ENCODE measurements at regions not wholly inside any gene's neighbourhood (a gene's known extent, or its start where the extent isn't known, plus 50 kb on each side); places are given as distances from the start of the nearest gene placed in this dataset.

GRCh38 chr12:125996443-125996842 lies 931.2 kb downstream of the AACS start:
- TF ChIP-seq, protein P1, sequence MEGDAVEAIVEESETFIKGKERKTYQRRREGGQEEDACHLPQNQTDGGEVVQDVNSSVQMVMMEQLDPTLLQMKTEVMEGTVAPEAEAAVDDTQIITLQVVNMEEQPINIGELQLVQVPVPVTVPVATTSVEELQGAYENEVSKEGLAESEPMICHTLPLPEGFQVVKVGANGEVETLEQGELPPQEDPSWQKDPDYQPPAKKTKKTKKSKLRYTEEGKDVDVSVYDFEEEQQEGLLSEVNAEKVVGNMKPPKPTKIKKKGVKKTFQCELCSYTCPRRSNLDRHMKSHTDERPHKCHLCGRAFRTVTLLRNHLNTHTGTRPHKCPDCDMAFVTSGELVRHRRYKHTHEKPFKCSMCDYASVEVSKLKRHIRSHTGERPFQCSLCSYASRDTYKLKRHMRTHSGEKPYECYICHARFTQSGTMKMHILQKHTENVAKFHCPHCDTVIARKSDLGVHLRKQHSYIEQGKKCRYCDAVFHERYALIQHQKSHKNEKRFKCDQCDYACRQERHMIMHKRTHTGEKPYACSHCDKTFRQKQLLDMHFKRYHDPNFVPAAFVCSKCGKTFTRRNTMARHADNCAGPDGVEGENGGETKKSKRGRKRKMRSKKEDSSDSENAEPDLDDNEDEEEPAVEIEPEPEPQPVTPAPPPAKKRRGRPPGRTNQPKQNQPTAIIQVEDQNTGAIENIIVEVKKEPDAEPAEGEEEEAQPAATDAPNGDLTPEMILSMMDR (IDR thresholded peaks at IDR 0.05), result no peak
- H3K27ac ChIP-seq, result no peak overlapping the region
- H3K4me1 ChIP-seq, result no peaks in the 10 kb centered on the region
- no peaks in the 10 kb centered on the region for H3K36me3 ChIP-seq
- DNase-seq, result no peak
- intact Hi-C loops (cut with DNase I), result no loop called here
- ATAC-seq, result no peak
- no peak overlapping the region for H3K4me3 ChIP-seq
- H3K9me3 ChIP-seq, result no peaks in the 10 kb centered on the region
- no peaks in the 10 kb centered on the region for H3K27me3 ChIP-seq

GRCh38 chr12:125999628-126000027 lies 934.4 kb downstream of the AACS start:
- DNase-seq (no peak), ATAC-seq (no peak)
- H3K9me3 ChIP-seq, result no peaks in the 10 kb centered on the region
- H3K4me1 ChIP-seq, result no peaks in the 10 kb centered on the region
- H3K27ac ChIP-seq, result no peak overlapping the region
- no peaks in the 10 kb centered on the region for H3K36me3 ChIP-seq
- H3K27me3 ChIP-seq, result no peaks in the 10 kb centered on the region
- intact Hi-C loops (cut with DNase I), result no loop called here
- TF ChIP-seq, protein P1 (IDR thresholded peaks at IDR 0.05), result no peak
- H3K4me3 ChIP-seq, result no peak overlapping the region

DNA sequence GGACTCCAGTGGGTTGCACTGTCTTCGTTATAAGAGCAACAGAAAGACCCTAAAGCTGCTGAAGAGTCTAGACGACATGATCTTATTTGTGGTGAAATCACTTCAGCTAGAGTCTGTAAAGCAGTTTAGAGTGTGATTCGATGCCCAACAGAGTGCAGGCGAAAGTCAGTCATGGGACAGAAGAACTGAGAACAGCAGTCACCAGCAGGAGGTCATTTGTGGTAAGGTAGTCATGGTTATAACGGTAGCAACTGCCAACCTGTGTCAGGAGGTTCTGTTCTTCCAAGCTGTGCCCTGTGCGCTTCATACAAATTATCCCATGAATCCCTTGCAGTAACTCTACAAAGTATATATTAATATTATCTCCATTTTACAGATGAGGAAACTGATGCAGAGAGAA lies 954.1 kb downstream of the AACS start:
- Histone ChIP-seq H3K9me3 (no peaks in the 10 kb centered on the region), H3K4me1 (no peaks in the 10 kb centered on the region), H3K27ac (no peak overlapping the region), H3K4me3 (no peak overlapping the region), H3K36me3 (no peaks in the 10 kb centered on the region), H3K27me3 (no peaks in the 10 kb centered on the region)
- TF ChIP-seq, protein P1 (IDR thresholded peaks at IDR 0.05), result no peak
- intact Hi-C loops (cut with DNase I), result no loop called here
- ATAC-seq (no peak), DNase-seq (no peak)

DNA sequence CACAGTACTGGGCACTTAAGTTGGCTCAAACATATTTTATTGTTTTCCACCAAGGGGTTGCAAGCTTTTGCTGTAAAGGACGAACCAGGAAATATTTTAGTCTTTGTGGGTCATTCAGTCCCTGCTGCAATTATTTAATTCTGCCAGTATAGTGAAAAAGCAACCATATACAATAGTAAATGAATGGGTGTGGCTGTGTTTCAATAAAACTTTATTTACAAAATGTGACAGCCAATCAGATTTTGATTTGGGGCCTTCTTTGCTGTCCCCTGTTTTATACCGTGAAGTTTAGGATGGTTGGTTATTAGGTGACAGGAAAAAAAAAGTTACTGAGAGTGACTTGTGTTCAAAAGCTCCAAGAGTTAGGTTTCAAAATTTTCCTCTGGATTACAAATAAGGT lies 956.4 kb downstream of the AACS start:
- Histone ChIP-seq H3K27me3 (no peaks in the 10 kb centered on the region), H3K4me1 (no peaks in the 10 kb centered on the region), H3K27ac (no peak overlapping the region), H3K4me3 (no peak overlapping the region), H3K9me3 (no peaks in the 10 kb centered on the region), H3K36me3 (no peaks in the 10 kb centered on the region)
- no peak for DNase-seq
- TF ChIP-seq, protein P1 (IDR thresholded peaks at IDR 0.05), result no peak
- no peak for ATAC-seq
- intact Hi-C loops (cut with DNase I), result no loop called here

- no peaks in the 10 kb centered on the region for H3K9me3 ChIP-seq
- no peaks in the 10 kb centered on the region for H3K4me1 ChIP-seq
- ATAC-seq, result no peak
- H3K4me3 ChIP-seq, result no peak overlapping the region
- H3K36me3 ChIP-seq, result no peaks in the 10 kb centered on the region
- TF ChIP-seq, protein P1 (IDR thresholded peaks at IDR 0.05), result no peak
- intact Hi-C loops (cut with DNase I), result no loop called here
- no peak for DNase-seq
- H3K27me3 ChIP-seq, result no peaks in the 10 kb centered on the region
- no peak overlapping the region for H3K27ac ChIP-seq
Observed at GRCh38 chr12:126027825-126028224, 962.6 kb downstream of the AACS start.

DNA sequence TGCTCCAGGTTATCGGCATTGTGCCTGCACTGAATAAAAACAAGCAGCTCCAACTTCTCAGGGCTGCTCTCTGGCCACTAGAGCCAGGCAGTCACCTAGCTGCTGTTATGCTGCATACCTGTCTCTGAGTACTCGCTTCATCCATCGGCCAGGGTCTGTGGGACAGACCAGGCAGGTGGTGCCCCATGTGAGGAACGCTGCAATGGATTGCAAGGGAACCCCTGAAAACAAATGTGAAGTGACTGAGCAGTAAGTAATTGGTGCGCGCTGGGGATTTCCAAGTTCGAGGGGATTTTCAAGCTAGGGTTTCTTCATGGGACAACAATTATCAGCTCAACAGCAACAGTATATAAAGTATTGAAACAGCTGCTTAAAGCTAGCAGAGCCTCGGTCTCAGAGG lies 965.3 kb downstream of the AACS start:
- no peaks in the 10 kb centered on the region for H3K4me1 ChIP-seq
- DNase-seq (no peak), ATAC-seq (no peak)
- H3K4me3 ChIP-seq, result no peak overlapping the region
- H3K27me3 ChIP-seq, result no peaks in the 10 kb centered on the region
- H3K9me3 ChIP-seq, result no peaks in the 10 kb centered on the region
- H3K27ac ChIP-seq, result no peak overlapping the region
- TF ChIP-seq, protein P1 (IDR thresholded peaks at IDR 0.05), result no peak
- intact Hi-C loops (cut with DNase I), result no loop called here
- H3K36me3 ChIP-seq, result no peaks in the 10 kb centered on the region

All from upper lobe of right lung (tissue), 1 donor.